NCI-H2029 (cell line): ENCODE measurements at regions not wholly inside any gene's neighbourhood (a gene's known extent, or its start where the extent isn't known, plus 50 kb on each side); places are given as distances from the start of the nearest gene placed in this dataset.
"Not testable (repeated sequence)": the region's sequence is repeated elsewhere in the genome, so short reads cannot be mapped to it uniquely, and the experiment has no call there.

Experiments
- DNase-seq: peaks from one replicate; lab custom pipeline; 2025; lab: John Stamatoyannopoulos, UW

GRCh38 chr13:108003626-108004025 is 211.7 kb downstream of the LIG4 start:
- DNase-seq, result peak; percentile 1

GRCh38 chr13:108000998-108001397 is 214.3 kb downstream of the LIG4 start:
- no peak for DNase-seq

- DNase-seq, result no peak
Measured at GRCh38 chr13:107999751-108000150, 215.6 kb downstream of the LIG4 start.

- no peak for DNase-seq
Measured at GRCh38 chr13:107994137-107994536, 221.2 kb downstream of the LIG4 start.

GRCh38 chr13:107993239-107993949 is 221.9 kb downstream of the LIG4 start:
- no peak for DNase-seq

GRCh38 chr13:107992542-107992941 is 222.8 kb downstream of the LIG4 start:
- DNase-seq, result no peak

GRCh38 chr13:107977071-107977574 is 238.2 kb downstream of the LIG4 start:
- peak; percentile 44 for DNase-seq

- no peak for DNase-seq
Measured at GRCh38 chr13:107976628-107977027, 238.7 kb downstream of the LIG4 start.

GRCh38 chr13:107974409-107974808 is 240.9 kb downstream of the LIG4 start:
- no peak for DNase-seq

GRCh38 chr13:107969546-107969945 is 245.8 kb downstream of the LIG4 start:
- DNase-seq, result no peak

GRCh38 chr13:107968470-107968869 is 246.9 kb downstream of the LIG4 start:
- DNase-seq, result no peak

GRCh38 chr13:107964395-107964794 is 250.9 kb downstream of the LIG4 start:
- DNase-seq, result peak; percentile 84

GRCh38 chr13:107961849-107962608 is 253.3 kb downstream of the LIG4 start:
- DNase-seq, result no peak

- DNase-seq, result no peak
Measured at GRCh38 chr13:107960301-107960700, 255.0 kb downstream of the LIG4 start.

GRCh38 chr13:107956889-107957288 is 258.4 kb downstream of the LIG4 start:
- no peak for DNase-seq

- DNase-seq, result no peak
Measured at GRCh38 chr13:107942030-107942617, 273.2 kb downstream of the LIG4 start.

GRCh38 chr13:107941345-107942029 is 273.8 kb downstream of the LIG4 start:
- no peak for DNase-seq

GRCh38 chr13:107937848-107938247 is 277.5 kb downstream of the LIG4 start:
- no peak for DNase-seq

- DNase-seq, result no peak
Measured at GRCh38 chr13:107931056-107931455, 284.3 kb downstream of the LIG4 start.

- no peak for DNase-seq
Measured at GRCh38 chr13:107928762-107929161, 286.6 kb downstream of the LIG4 start.

GRCh38 chr13:107927557-107927956 is 287.8 kb downstream of the LIG4 start:
- DNase-seq, result no peak

GRCh38 chr13:107926515-107926914 is 288.8 kb downstream of the LIG4 start:
- DNase-seq, result not testable (repeated sequence)
